ENCODE measurements at regions not wholly inside any gene's neighbourhood (a gene's known extent, or its start where the extent isn't known, plus 50 kb on each side); places are given as distances from the start of the nearest gene placed in this dataset.

DNA sequence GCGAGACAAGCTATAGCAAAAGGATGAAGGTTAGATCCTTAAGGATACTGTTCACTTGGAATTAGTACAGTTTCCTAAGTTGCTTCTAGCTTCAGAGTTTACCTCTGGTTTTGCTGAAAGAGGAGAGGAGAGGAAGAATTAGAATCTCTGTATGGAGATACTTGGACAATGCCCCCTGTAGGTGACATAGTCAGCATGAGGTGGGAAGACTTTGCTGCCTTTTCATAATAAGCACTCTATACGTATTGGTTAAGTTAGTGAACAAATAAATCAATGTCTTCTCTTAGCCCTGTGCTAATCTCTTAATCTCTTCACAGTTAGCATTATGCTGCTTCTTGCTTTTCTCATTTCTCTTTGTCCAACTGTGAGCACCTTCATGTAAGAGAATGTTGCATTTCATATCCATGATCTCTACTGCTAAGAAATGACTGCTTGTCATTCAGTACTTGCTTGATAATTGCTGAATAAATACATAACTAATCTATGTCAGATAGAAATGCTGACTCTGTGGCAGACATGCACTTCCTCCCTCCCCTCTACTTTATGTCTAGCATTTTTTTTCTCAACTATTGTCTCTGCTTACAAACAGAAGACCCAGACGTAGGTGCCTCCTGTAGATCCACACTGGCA is 527.2 kb downstream of the GBA3 start:
- H3K4me3 ChIP-seq (ENCODE audit: low read length): no peak overlapping the region
- TF ChIP-seq, protein P1, sequence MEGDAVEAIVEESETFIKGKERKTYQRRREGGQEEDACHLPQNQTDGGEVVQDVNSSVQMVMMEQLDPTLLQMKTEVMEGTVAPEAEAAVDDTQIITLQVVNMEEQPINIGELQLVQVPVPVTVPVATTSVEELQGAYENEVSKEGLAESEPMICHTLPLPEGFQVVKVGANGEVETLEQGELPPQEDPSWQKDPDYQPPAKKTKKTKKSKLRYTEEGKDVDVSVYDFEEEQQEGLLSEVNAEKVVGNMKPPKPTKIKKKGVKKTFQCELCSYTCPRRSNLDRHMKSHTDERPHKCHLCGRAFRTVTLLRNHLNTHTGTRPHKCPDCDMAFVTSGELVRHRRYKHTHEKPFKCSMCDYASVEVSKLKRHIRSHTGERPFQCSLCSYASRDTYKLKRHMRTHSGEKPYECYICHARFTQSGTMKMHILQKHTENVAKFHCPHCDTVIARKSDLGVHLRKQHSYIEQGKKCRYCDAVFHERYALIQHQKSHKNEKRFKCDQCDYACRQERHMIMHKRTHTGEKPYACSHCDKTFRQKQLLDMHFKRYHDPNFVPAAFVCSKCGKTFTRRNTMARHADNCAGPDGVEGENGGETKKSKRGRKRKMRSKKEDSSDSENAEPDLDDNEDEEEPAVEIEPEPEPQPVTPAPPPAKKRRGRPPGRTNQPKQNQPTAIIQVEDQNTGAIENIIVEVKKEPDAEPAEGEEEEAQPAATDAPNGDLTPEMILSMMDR (conservative IDR thresholded peaks at IDR 0.05; ENCODE audit: low read length): no peak
- DNase-seq (ENCODE audit: low read depth): no peak

DNA sequence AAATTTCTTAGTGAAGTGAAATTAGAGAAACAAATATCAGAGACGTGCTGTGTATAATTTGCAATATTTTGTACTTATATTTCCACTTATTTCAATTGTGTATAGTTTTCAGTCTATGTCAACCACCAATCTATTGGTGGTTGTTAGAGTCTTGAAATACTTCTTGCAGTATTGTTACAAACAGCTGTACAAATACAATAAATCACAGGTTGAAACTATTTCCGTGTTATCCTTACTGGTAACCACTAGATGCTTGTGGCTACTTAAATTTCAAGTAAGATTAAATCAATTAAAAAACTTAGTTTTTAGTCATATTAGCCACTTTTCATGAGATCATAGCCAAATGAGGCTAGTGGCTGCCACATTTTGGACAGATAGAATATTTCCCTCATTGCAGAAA is 520.5 kb downstream of the GBA3 start:
- no peak overlapping the region for H3K4me3 ChIP-seq (ENCODE audit: low read length)
- TF ChIP-seq, protein P1 (conservative IDR thresholded peaks at IDR 0.05; ENCODE audit: low read length): no peak
- DNase-seq (ENCODE audit: low read depth): no peak

DNA sequence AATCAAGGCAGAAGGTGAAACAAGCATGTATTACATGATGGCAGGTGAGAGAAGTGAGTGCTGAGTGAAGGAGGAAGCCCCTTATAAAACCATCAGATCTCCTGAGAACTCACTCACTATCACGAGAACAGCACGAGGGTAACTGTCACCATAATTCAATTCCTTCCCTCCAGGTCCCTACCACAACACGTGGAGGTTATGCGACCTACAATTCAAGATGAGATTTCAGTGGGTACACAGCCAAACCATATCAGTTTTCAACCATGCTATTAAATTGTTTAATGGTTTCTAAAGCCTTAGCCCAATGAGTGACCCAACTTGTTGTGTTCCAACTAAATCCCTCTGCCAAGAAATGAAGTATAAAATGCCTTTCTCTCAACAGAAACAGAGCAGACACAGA is 519.8 kb downstream of the GBA3 start:
- no peak for DNase-seq (ENCODE audit: low read depth)
- TF ChIP-seq, protein P1 (conservative IDR thresholded peaks at IDR 0.05; ENCODE audit: low read length): no peak
- H3K4me3 ChIP-seq (ENCODE audit: low read length): no peak overlapping the region

DNA sequence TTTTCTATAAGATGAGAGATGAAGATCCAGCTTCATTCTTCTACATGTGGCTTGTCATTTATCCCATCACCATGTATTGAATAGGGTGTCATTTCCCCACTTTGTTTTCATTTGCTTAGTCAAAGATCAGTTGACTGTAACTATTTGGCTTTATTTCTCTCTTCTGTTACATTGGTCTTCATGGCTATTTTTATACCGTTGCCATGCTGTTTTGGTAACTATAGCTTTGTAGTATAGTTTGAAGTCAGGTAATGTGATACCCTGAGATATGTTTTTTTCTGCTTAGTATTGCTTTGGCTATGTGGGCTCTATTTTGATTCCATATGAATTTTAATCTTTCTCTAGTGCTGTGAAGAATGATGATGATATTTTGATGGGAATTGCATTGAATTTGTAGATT is 514.3 kb downstream of the GBA3 start:
- TF ChIP-seq, protein P1 (conservative IDR thresholded peaks at IDR 0.05; ENCODE audit: low read length): no peak
- DNase-seq (ENCODE audit: low read depth): no peak
- no peak overlapping the region for H3K4me3 ChIP-seq (ENCODE audit: low read length)

DNA sequence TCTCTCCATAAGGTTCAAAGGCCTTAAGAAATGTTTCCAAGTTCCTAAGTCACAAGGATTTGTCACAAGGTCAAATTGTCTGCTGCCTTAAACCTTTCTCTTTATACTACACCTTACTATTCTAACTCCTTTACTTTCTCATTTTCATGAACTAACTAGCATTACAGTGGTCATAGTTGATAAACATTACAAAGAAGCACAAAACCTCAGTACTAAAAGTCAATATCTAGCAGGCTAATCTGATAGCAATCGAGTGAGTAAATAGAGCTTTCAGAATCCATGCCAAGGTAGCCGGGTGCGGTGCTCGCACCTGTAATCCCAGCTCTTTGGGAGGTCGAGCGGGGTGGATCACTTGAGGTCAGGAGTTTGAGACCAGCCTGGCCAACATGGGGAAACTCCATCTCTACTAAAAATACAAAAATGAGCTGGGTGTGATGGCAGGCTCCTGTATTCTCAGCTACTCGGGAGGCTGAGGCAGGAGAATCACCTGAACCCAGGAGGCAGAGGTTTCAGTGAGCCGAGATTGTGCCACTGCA is 510.0 kb downstream of the GBA3 start:
- no peak for DNase-seq (ENCODE audit: low read depth)
- TF ChIP-seq, protein P1 (conservative IDR thresholded peaks at IDR 0.05; ENCODE audit: low read length): no peak

DNA sequence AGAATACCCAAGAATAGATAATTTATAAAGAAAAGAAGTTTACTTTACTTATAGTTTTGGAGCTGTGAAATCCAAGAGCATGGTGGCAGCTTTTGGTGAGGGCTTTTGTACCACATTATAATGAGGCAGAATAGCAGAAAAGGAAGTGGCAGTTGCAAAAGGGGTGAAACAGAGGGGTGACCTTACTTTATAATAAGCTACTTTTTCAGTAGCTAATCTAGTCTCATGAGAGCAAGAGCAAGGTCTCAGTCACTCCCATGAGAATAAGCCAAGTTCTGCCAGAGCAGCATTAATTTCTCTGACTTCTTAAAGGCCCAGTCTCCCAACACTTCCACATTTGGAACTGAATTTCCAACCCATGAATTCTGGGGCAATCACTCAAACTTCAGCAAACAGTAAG is 502.0 kb downstream of the GBA3 start:
- TF ChIP-seq, protein P1 (conservative IDR thresholded peaks at IDR 0.05; ENCODE audit: low read length): no peak
- DNase-seq (ENCODE audit: low read depth): no peak
- no peak overlapping the region for H3K4me3 ChIP-seq (ENCODE audit: low read length)

More for the DNA sequence above, 510.0 kb downstream of the GBA3 start:
- H3K4me3 ChIP-seq (ENCODE audit: low read length): no peak overlapping the region

DNA sequence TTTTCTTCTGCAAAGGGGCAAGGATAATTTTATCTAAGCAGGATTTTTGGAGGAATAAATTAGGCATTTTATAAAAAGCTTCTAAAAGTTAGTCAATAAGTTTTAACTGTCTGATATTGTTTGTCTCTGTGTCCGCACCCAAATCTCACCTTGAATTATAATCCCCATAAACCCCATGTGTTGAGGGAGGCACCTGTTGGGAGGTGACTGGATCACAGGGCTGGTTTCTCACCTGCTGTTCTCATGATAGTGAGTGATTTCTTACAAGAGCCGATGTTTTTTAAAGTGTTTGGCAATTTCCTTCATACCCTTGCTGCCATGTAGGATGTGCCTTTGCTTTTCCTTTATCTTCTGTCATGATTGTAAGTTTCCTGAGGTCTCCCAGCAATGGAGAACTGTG is 481.4 kb downstream of the GBA3 start:
- no peak overlapping the region for H3K4me3 ChIP-seq (ENCODE audit: low read length)
- no peak for DNase-seq (ENCODE audit: low read depth)
- TF ChIP-seq, protein P1 (conservative IDR thresholded peaks at IDR 0.05; ENCODE audit: low read length): no peak
